Lower lobe of right lung (tissue), 2 donors: ENCODE measurements at regions not wholly inside any gene's neighbourhood (a gene's known extent, or its start where the extent isn't known, plus 50 kb on each side); places are given as distances from the start of the nearest gene placed in this dataset.

Source experiments
- ATAC-seq, 2 donors: fragments of 200-7000 bp; cut with Tn5 transposase; one replicate each; pipeline ENCODE4 v1.9.1; 2020 to 2022; ENCODE audit warnings: mild to moderate bottlenecking in 2 of 2, moderate library complexity in 2 of 2
- DNase-seq: peaks from one replicate; pipeline ENCODE4 v3.0.0-alpha.2; 2020
- H3K27ac ChIP-seq: fragments of 200-600 bp; one replicate; pipeline ENCODE4 v1.8.0; 2022
- H3K27me3 ChIP-seq: fragments of 200-600 bp; one replicate; pipeline ENCODE4 v1.8.0; 2022; ENCODE audit warnings: low read depth
- H3K36me3 ChIP-seq: fragments of 200-600 bp; one replicate; pipeline ENCODE4 v1.8.0; 2022; ENCODE audit warnings: mild to moderate bottlenecking
- H3K4me1 ChIP-seq: fragments of 200-600 bp; one replicate; pipeline ENCODE4 v1.8.0; 2022
- H3K4me3 ChIP-seq: fragments of 200-600 bp; one replicate; pipeline ENCODE4 v1.8.0; 2022; ENCODE audit warnings: mild to moderate bottlenecking
- H3K9me3 ChIP-seq: fragments of 200-600 bp; one replicate; pipeline ENCODE4 v1.8.0; 2022
- intact Hi-C: fragments of 100-400 bp; cut with DNase I; formaldehyde crosslinking; loops from one replicate; pipeline ENCODE4 v1.11.0; 2022
- TF ChIP-seq, protein P1 (sequence below): fragments of 200-600 bp; IDR thresholded peaks from one replicate; pipeline ENCODE4 v1.8.0; 2022; ENCODE audit warnings: antibody characterized with exemption, mild to moderate bottlenecking
- donor health status: DM: no; HTN: yes; CAD: no; lungs with severe emphysema.

DNA sequence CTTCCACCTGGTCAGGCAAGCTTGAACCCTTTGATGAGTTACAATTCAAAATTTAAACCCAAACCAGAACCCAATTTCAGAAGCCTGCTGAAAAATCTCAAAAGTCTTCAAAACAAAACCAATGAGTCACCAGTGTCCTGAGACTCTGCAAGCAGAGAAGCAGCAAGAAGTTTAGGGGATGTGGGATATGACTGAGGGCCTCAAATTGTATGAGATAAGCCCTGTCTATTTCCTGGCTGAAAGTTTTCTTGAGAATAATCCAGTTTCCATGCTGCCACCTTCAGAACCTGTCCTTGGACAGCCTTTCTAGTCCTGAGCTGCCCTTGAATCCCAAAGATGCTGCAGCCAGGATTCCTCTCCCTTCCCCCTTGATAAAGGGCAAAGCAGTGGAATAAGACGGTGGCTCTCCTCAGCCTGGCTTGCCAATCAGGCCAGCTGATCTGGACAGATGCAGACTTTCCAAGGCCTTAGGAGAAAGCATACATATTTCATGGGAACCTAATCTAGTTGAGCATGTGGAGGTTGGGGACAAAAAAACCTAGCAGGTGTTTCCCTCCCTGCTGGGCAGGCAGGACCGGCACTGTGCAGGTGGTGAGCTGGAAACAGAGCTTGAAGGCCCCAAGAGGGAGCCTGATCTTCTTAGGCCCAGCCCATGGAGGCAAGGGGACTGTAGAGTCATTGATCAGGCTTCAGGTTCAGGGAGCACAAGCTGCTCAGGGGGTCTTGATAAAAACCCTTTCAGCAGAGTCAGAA lies 278.0 kb upstream of the MGAT5 start:
- ATAC-seq (no peak), DNase-seq (no peak)
- Histone ChIP-seq H3K27ac (no peak overlapping the region), H3K27me3 (no peaks in the 10 kb centered on the region), H3K4me1 (no peaks in the 10 kb centered on the region), H3K9me3 (no peaks in the 10 kb centered on the region), H3K4me3 (no peak overlapping the region), H3K36me3 (no peaks in the 10 kb centered on the region)
- intact Hi-C loops = no loop called here
- TF ChIP-seq, protein P1, sequence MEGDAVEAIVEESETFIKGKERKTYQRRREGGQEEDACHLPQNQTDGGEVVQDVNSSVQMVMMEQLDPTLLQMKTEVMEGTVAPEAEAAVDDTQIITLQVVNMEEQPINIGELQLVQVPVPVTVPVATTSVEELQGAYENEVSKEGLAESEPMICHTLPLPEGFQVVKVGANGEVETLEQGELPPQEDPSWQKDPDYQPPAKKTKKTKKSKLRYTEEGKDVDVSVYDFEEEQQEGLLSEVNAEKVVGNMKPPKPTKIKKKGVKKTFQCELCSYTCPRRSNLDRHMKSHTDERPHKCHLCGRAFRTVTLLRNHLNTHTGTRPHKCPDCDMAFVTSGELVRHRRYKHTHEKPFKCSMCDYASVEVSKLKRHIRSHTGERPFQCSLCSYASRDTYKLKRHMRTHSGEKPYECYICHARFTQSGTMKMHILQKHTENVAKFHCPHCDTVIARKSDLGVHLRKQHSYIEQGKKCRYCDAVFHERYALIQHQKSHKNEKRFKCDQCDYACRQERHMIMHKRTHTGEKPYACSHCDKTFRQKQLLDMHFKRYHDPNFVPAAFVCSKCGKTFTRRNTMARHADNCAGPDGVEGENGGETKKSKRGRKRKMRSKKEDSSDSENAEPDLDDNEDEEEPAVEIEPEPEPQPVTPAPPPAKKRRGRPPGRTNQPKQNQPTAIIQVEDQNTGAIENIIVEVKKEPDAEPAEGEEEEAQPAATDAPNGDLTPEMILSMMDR = no peak

DNA sequence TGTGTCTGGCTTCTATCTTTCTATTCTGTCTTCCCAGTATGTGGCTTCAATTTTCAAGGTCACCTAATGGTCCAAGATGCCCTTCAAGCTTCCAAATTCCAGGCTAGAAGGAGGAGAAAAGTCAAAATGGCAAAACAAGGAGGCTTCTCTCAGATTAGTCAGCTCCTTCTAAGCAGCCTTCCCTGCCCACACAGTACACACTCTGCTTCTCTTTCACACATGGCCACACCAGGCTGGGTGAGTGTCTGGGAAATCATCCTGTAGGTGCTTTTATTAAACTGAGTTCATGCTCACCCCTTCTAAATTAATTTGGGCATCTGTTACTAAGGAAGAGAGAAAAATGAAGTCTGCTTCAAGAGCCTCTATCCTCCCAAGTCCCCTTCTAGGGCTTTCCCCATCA lies 277.2 kb upstream of the MGAT5 start:
- TF ChIP-seq, protein P1 = no peak
- DNase-seq (no peak), ATAC-seq (no peak)
- Histone ChIP-seq H3K4me3 (no peak overlapping the region), H3K27me3 (no peaks in the 10 kb centered on the region), H3K27ac (no peak overlapping the region), H3K9me3 (no peaks in the 10 kb centered on the region), H3K36me3 (no peaks in the 10 kb centered on the region), H3K4me1 (no peaks in the 10 kb centered on the region)
- intact Hi-C loops = no loop called here

DNA sequence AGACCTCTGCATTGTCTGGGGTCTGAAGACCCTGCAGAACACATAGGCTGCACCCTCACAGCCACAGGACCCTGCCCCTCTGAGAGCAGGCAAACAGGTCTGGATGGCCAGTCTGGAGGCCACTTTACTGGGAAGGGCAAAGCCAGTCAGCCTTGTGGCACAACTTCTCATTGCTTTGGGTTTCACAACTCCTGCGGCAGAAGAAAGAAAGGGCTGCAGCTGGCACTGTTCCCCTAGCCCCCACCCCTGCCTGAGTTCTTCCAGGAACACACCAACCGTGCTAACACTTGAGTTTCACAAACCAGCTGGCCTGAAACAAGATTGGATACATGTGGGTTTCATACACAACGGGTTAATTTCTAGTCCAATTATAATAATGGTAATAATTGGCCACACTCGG lies 276.5 kb upstream of the MGAT5 start:
- TF ChIP-seq, protein P1 = no peak
- Histone ChIP-seq H3K27ac (no peak overlapping the region), H3K4me3 (no peak overlapping the region), H3K9me3 (no peaks in the 10 kb centered on the region), H3K27me3 (no peaks in the 10 kb centered on the region), H3K4me1 (no peaks in the 10 kb centered on the region), H3K36me3 (no peaks in the 10 kb centered on the region)
- intact Hi-C loops = no loop called here
- DNase-seq = no peak
- peak; percentile 14 to 31 for ATAC-seq

DNA sequence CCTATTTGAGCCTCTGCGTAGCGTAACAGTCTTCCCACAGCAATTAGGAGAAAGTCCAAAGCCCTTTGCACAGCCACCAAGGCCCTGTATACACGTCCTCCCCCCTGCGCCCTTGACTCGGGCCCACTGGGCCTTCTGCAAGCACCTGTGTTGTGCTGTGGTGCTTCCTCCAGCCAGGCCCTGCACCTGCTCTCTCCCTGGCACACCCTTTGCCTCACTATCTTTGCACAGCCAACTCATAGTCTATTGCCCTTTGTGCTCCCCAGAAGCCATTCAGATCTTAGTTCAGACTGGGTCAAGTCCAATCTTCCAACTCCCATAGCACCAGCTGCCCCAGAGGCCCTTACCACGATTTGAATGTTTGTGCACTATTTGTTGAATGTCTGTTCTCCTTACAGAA lies 271.6 kb upstream of the MGAT5 start:
- DNase-seq = no peak
- ATAC-seq = no peak
- H3K4me1 ChIP-seq = no peaks in the 10 kb centered on the region
- H3K4me3 ChIP-seq = no peak overlapping the region
- H3K9me3 ChIP-seq = no peaks in the 10 kb centered on the region
- no peak overlapping the region for H3K27ac ChIP-seq
- TF ChIP-seq, protein P1 = no peak
- H3K36me3 ChIP-seq = no peaks in the 10 kb centered on the region
- intact Hi-C loops = no loop called here
- no peaks in the 10 kb centered on the region for H3K27me3 ChIP-seq

DNA sequence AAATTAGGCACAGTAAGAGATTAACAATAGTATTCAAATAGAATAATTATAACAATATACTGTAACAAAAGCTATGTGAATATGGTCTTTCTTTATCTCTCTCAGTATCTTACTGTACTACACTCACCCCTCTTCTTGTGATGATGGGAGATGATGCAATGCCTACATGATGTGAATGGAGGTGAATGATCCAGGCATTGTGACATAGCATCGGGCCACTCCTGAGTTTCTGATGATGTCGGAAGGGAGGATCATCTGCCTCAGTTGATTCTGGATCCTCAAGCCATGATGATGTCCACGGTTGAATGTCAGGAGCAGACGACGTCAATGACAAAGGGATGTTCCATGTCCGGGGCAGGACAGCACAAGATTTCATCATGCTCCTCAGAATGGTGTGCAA lies 268.3 kb upstream of the MGAT5 start:
- no peaks in the 10 kb centered on the region for H3K27me3 ChIP-seq
- no peaks in the 10 kb centered on the region for H3K9me3 ChIP-seq
- H3K4me3 ChIP-seq = no peak overlapping the region
- intact Hi-C loops = no loop called here
- TF ChIP-seq, protein P1 = no peak
- ATAC-seq (no peak), DNase-seq (no peak)
- H3K36me3 ChIP-seq = no peaks in the 10 kb centered on the region
- no peaks in the 10 kb centered on the region for H3K4me1 ChIP-seq
- H3K27ac ChIP-seq = no peak overlapping the region
